Fibroblast of the aortic adventitia (primary cell): ENCODE measurements at regions not wholly inside any gene's neighbourhood (a gene's known extent, or its start where the extent isn't known, plus 50 kb on each side); places are given as distances from the start of the nearest gene placed in this dataset.

ENCODE experiments used
- DNase-seq: peaks from one replicate; pipeline ENCODE4 v3.0.0-alpha.2; 2010; ENCODE audit warnings: low read depth
- H3K4me3 ChIP-seq: 2 replicates; pipeline ENCODE4 v1.5.1; 2011; ENCODE audit warnings: low read depth, mild to moderate bottlenecking, control low read depth, low read length, moderate library complexity
- CTCF ChIP-seq: IDR thresholded peaks from 2 replicates; pipeline ENCODE4 v1.5.1; 2011; ENCODE audit warnings: mild to moderate bottlenecking, low read length, control low read depth, inconsistent platforms; ENCODE audit not compliant: insufficient read depth

GRCh38 chr18:34990597-34990996 is 50.6 kb upstream of the MAPRE2 start:
- peak; percentile 70 for DNase-seq
- no peak for TF ChIP-seq CTCF
- no peak overlapping the region for H3K4me3 ChIP-seq

- no peak overlapping the region for H3K4me3 ChIP-seq
- TF ChIP-seq CTCF, result no peak
- DNase-seq, result no peak
Measured at GRCh38 chr18:34991152-34991551, 50.1 kb upstream of the MAPRE2 start.
